HUES48 (cell line): ENCODE measurements at regions not wholly inside any gene's neighbourhood (a gene's known extent, or its start where the extent isn't known, plus 50 kb on each side); places are given as distances from the start of the nearest gene placed in this dataset.

Experiments
- H3K27ac ChIP-seq: one replicate; pipeline ENCODE4 v1.7.0; 2013; ENCODE audit warnings: low read depth, low read length, inconsistent platforms
- H3K27me3 ChIP-seq: 2 replicates; pipeline ENCODE4 v1.6.1; 2013; ENCODE audit warnings: mild to moderate bottlenecking, low read length; ENCODE audit not compliant: control insufficient read depth, insufficient read depth
- H3K36me3 ChIP-seq: 2 replicates; pipeline ENCODE4 v1.6.1; 2013; ENCODE audit warnings: low read length; ENCODE audit not compliant: control insufficient read depth, insufficient read depth
- H3K4me1 ChIP-seq: 2 replicates; pipeline ENCODE4 v1.6.1; 2013; ENCODE audit warnings: mild to moderate bottlenecking, low read length; ENCODE audit not compliant: control insufficient read depth, insufficient read depth
- H3K4me3 ChIP-seq: 2 replicates; pipeline ENCODE4 v1.5.1; 2013; ENCODE audit warnings: mild to moderate bottlenecking, low read depth, low read length
- H3K9ac ChIP-seq: 2 replicates; pipeline ENCODE4 v1.6.1; 2013; ENCODE audit warnings: mild to moderate bottlenecking, low read depth, low read length, moderate library complexity
- H3K9me3 ChIP-seq: 2 replicates; pipeline ENCODE4 v1.6.1; 2013; ENCODE audit warnings: low read length; ENCODE audit not compliant: control insufficient read depth, insufficient read depth

- Histone ChIP-seq H3K36me3 (no peaks in the 10 kb centered on the region), H3K27ac (no peak overlapping the region), H3K9ac (no peak overlapping the region), H3K4me1 (peaks cover 38% of the 10 kb centered on the region), H3K9me3 (no peaks in the 10 kb centered on the region), H3K4me3 (no peak overlapping the region), H3K27me3 (0 out of 2 replicates have a peak, but pooled peaks cover 4% of the 10 kb centered on the region)
Observed at GRCh38 chr16:85441189-85441889, 171.8 kb upstream of the GSE1 start.

DNA sequence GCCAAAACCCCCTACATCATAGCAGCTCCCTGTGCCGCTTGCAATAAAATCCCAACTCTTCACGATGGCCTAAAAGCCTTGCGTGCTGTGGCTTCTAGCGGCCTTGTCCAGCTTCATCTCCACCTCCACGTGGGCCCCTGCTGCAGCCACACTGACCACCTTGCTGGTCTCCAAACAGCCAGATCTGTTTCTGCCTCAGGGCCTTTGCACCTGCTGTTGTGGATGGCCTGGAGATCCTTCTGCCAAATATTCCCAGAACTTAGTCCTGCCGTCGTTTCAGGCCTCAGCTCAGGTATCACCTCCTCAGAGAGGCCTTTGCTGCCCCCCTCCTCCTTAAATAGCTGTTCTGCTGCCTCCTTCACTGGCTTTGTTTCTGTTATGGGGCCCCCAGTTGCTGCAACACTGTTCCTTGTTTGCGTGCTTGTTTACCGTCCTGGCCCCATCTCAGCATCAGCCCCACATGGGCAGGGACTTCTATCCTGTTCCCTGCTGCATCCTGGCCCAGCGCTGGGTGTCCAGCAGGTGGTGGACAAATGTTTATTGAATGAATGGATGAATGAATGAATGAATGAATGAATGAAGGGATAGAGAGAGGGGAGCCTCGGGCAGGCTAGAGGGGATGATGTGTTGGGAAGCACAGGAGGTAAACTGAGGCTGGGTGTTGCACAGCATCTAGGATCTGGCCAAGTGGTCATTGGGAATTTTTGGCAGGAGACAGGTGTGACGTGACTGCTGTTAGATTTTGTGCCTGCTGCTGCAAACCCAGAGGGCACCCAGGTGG, 171.0 kb upstream of the GSE1 start:
- H3K36me3 ChIP-seq, result no peaks in the 10 kb centered on the region
- no peak overlapping the region for H3K27ac ChIP-seq
- peaks cover 33% of the 10 kb centered on the region for H3K4me1 ChIP-seq
- H3K4me3 ChIP-seq, result no peak overlapping the region
- 0 out of 2 replicates have a peak, but pooled peaks cover 4% of the 10 kb centered on the region for H3K27me3 ChIP-seq
- H3K9ac ChIP-seq, result no peak overlapping the region
- H3K9me3 ChIP-seq, result no peaks in the 10 kb centered on the region

DNA sequence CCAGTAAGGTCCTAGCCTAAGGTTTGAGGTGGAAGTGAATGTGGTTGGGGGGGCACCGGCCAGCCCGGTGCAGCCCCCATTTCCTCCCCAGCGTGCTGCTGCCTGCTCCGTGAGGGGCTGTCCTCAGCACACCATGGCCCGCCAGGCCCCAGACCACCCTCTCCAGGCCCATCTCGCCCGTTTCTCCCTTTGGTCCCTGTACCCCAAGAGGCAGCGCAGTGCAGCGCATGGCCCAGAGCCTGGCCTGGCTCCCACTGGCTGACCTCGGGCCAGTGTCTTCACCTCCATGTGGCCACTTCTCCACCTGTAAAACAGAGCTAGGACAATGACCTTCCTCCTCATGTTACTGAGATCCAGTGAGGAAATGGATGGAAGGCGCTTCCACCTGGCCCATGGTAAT, 170.0 kb upstream of the GSE1 start:
- Histone ChIP-seq H3K9me3 (no peaks in the 10 kb centered on the region), H3K27me3 (peaks cover 4% of the 10 kb centered on the region; the same call in 1 of the 2 replicates), H3K4me3 (no peak overlapping the region), H3K36me3 (no peaks in the 10 kb centered on the region), H3K4me1 (peaks cover 24% of the 10 kb centered on the region), H3K9ac (no peak overlapping the region), H3K27ac (no peak overlapping the region)

DNA sequence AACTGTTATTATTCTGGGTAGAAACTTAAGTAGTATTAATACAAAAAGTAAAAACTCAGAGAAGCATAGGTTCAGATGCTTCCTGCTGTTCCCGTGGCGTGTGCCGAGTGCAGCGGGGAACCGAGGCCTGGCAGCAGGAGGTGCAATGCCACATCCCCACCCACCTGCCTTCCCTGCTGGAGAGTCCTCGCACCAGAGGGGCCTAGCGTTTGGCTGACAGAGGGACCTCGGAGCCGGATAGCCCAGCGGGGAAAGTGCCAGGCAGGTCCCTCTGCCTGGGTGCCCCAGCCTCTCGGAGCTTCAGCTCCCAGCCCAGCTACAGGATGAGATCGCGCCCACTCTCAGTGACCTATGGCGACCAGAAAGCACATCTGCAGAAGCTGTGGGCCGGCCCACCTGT, 169.6 kb upstream of the GSE1 start:
- H3K27me3 ChIP-seq, result peaks cover 2% of the 10 kb centered on the region; the same call in 1 of the 2 replicates
- no peaks in the 10 kb centered on the region for H3K36me3 ChIP-seq
- no peaks in the 10 kb centered on the region for H3K9me3 ChIP-seq
- peaks cover 20% of the 10 kb centered on the region for H3K4me1 ChIP-seq
- H3K27ac ChIP-seq, result no peak overlapping the region
- no peak overlapping the region for H3K4me3 ChIP-seq
- H3K9ac ChIP-seq, result no peak overlapping the region

DNA sequence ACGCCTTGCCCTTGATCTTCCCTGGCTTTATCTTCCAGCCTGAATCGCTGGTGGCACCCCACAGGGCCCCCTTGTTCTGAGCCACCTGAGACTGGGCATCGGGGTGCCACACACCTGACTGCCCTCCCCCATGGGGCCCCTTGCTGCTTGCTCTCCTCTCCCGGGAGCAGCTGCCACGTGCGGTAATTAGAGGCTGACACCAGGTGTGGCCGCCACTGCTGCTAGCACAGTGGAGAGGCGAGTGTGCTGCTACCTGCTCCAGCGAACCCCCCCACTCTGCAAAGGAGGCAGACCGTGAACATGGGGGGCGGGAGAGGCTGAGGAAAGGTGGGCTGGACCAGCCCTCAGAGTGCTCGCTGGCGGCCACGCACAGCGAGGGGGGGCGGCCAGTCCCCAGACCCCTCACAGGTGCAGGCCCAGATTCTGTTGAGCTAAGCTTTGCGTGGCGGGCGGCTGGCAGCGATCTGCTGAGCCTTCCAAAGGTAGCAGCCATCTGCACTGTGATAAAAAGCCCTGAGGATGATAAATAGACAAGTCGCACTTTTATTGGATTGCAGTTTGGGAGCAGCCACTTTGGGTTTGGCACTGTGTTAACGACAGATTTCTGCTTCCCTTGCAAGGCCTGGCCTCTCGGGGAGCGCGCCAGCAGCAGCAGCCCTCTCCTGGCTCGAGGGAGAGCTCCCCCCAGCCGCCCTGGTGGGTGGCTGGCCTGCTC, 167.9 kb upstream of the GSE1 start:
- H3K36me3 ChIP-seq, result no peaks in the 10 kb centered on the region
- no peaks in the 10 kb centered on the region for H3K9me3 ChIP-seq
- peaks cover 17% of the 10 kb centered on the region; the same call in 1 of the 2 replicates for H3K4me1 ChIP-seq
- no peaks in the 10 kb centered on the region; the same call in 1 of the 2 replicates for H3K27me3 ChIP-seq
- no peak overlapping the region for H3K27ac ChIP-seq
- no peak overlapping the region for H3K9ac ChIP-seq
- no peak overlapping the region for H3K4me3 ChIP-seq

GRCh38 chr16:85445779-85446222, 167.3 kb upstream of the GSE1 start:
- Histone ChIP-seq H3K36me3 (no peaks in the 10 kb centered on the region), H3K27me3 (no peaks in the 10 kb centered on the region; the same call in 1 of the 2 replicates), H3K9me3 (no peaks in the 10 kb centered on the region), H3K27ac (no peak overlapping the region), H3K4me1 (peaks cover 17% of the 10 kb centered on the region; the same call in 1 of the 2 replicates), H3K4me3 (no peak overlapping the region), H3K9ac (no peak overlapping the region)

GRCh38 chr16:85446951-85447692, 166.0 kb upstream of the GSE1 start:
- no peaks in the 10 kb centered on the region; the same call in 1 of the 2 replicates for H3K27me3 ChIP-seq
- H3K4me1 ChIP-seq, result peaks cover 17% of the 10 kb centered on the region; the same call in 1 of the 2 replicates
- no peak overlapping the region for H3K27ac ChIP-seq
- H3K36me3 ChIP-seq, result no peaks in the 10 kb centered on the region
- H3K4me3 ChIP-seq, result no peak overlapping the region
- no peak overlapping the region for H3K9ac ChIP-seq
- H3K9me3 ChIP-seq, result no peaks in the 10 kb centered on the region

DNA sequence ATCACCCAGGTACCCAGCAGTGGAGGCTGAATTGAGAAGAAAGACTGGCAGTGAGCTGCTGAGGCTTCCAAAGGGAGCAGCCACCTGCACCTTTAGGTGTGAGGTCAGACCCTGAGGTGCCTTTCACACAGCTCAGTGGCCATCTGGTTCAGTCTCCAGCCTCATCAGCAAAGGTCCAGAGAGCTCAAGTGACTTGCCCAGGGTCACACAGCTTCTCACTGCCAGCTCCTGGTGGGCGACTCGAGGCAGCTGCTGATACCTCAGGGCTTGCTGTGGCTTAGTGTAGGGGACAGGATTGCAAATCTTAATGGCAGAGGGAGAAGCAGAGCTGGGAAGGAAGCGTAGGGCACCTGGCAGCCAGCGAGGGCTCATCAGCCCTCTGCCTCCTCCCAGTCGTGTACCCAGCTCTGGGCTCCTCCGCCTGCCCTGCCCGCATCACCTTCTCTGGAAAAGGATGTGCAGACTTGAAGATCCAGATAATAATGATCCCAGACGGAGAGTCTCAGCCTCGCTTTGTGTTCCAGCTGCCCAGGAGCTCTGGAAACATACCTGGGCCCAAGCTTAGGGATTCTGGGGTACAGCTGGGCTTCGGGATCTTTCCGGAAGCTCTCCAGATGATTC, 165.3 kb upstream of the GSE1 start:
- H3K36me3 ChIP-seq, result no peaks in the 10 kb centered on the region
- H3K4me3 ChIP-seq, result no peak overlapping the region
- no peak overlapping the region for H3K27ac ChIP-seq
- no peaks in the 10 kb centered on the region; the same call in 1 of the 2 replicates for H3K27me3 ChIP-seq
- no peak overlapping the region for H3K9ac ChIP-seq
- H3K4me1 ChIP-seq, result peaks cover 24% of the 10 kb centered on the region; the same call in 1 of the 2 replicates
- H3K9me3 ChIP-seq, result no peaks in the 10 kb centered on the region

- Histone ChIP-seq H3K27me3 (no peaks in the 10 kb centered on the region; the same call in 1 of the 2 replicates), H3K27ac (no peak overlapping the region), H3K36me3 (no peaks in the 10 kb centered on the region), H3K9ac (no peak overlapping the region), H3K4me1 (peaks cover 24% of the 10 kb centered on the region; the same call in 1 of the 2 replicates), H3K9me3 (no peaks in the 10 kb centered on the region), H3K4me3 (no peak overlapping the region)
Observed at GRCh38 chr16:85448557-85449190, 164.4 kb upstream of the GSE1 start.
